ENCODE measurements at regions not wholly inside any gene's neighbourhood (a gene's known extent, or its start where the extent isn't known, plus 50 kb on each side); places are given as distances from the start of the nearest gene placed in this dataset.

DNA sequence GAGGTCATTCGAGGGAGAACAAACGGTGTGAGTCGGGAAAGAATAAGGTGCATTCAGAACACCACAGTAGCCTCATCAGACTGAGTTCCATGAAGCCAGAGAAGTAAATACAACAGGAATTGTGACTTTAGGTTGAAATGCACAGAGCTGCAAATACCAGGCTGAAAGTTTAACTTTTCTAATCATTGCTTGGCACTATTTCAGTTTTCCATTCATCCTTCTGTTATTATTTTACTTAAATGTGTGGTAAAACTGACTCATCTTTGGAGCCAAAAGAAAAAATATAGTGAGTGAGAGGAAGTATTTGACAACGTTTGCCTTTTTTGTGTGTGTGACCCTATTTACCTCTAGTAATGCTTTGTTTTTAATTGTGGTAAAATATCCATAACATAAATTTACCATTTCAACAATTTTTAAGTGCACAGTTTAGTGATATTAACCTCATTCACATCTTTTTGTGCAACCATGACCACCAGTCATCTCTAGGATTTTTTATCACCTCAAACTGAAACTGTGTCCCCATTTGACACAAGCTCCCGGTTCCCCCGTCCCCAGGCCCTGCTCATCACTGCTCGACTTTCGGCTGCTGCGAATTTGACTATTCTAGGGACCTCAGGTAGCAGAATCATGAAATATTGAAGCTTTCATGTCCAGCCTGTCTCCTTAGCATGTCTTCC is 166.8 kb downstream of the HSD17B3 start:
- DNase-seq (ENCODE audit: low read depth in 4 of 4, low spot score in 3 of 4): no peak

DNA sequence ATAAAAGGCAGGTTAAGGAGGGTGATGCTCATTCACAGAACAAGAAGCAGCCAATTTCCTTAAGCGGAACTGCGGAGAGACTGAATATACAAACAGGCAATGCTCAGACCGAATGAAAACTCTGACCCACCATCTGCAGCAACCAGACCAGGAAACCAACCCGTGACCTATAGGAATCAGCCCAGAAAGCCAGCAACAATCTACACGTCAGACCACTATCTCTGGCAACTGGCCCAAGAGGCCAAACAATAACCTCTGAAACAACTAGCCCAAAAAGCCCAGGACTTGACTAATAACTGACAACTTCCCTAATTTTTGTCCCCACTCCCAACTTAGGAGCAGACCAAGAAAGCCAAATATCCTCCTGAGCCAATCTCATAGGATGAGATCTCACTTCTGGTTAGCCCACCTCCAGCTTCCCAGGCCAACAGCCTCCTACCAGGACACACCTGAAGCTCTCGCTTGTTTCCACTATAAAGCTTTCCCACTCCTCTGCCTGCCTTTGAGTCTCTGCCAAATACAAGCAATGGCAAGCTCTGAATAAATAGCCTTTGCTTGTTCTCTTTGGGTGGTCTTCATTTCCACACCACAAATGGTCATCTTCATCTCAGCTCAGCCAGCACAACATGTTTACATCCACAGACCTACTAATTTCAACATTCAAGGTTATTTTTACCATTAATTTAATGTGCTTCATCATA is 168.5 kb downstream of the HSD17B3 start:
- DNase-seq (ENCODE audit: low read depth in 4 of 4, low spot score in 3 of 4): no peak

DNA sequence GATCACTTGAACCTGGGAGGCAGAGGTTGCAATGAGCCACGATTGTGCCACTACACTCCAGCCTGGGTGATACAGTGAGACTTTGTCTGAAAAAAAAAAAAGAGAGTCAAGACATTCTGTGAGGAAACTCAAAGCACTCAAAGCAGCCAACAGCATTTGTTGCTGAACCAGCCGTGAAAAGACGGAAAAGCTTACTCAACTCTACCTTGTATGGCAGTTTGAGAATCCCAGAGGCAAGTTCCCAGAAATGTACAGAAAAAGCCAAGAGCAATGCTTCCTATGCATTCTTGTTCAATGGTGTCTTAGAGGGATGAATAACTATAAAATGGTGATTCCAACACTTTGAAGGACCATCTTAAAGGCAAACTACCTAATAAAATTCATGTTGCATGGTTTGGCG is 170.2 kb downstream of the HSD17B3 start:
- DNase-seq (ENCODE audit: low read depth in 4 of 4, low spot score in 3 of 4): no peak

DNA sequence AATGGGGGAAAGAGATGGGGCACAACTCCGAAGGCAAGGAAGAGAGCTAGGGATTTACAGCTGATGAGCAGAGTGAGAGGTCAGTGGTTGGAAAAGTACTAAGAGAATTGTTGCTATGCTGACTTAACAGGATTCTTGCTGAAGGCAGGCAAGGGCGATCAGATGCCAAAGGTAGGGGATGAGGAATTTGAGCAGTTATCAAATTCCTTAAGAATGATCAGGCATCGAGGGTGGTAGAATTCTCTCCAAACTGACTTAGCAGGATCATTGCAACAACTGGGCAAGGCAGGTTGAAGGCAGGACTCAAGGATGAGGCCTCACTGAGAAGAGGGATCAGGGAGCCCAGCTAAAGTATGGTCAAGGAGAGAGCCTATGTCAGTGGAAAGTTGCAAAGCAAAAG is 171.0 kb downstream of the HSD17B3 start:
- no peak for DNase-seq (ENCODE audit: low read depth in 4 of 4, low spot score in 3 of 4)

DNA sequence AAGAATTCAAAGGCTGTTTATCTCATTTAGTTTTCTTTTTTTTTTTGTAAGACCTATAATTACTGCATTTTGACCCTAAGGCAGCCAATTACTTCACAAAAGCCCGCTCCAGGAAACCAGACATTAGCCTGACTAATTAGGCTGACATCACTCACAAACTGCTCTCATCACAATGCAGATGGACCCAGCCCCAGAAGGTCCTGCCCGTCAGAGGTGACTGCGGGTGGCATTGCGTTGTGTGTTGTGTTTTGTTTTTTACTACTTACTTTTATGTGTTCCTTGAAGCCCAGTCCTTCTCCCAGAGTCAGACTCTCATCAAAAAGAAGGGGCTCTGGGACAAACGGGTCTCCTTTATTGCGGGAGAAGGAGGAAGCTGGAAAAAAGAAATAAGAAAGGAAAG is 172.2 kb downstream of the HSD17B3 start:
- no peak for DNase-seq (ENCODE audit: low read depth in 4 of 4, low spot score in 3 of 4)

DNA sequence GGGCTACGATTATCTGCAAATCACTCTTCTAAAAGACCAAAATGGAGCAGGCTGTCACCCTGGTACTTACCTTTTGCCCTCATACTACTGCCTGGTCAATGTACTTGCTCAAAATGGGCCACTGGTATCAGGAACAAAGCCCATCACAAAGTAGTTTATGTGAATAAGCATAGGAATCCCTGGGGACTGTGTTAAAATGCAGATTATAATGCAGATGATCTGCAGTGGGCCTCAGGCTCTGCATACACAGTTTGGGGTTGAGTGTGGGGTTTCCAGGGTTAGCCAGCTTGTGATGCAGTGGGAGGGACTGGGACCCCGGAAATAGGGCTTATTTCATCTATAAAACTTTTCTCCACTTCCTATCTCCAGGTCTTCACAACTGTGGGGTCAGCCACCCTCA is 173.1 kb downstream of the HSD17B3 start:
- DNase-seq (ENCODE audit: low read depth in 4 of 4, low spot score in 3 of 4): no peak

DNA sequence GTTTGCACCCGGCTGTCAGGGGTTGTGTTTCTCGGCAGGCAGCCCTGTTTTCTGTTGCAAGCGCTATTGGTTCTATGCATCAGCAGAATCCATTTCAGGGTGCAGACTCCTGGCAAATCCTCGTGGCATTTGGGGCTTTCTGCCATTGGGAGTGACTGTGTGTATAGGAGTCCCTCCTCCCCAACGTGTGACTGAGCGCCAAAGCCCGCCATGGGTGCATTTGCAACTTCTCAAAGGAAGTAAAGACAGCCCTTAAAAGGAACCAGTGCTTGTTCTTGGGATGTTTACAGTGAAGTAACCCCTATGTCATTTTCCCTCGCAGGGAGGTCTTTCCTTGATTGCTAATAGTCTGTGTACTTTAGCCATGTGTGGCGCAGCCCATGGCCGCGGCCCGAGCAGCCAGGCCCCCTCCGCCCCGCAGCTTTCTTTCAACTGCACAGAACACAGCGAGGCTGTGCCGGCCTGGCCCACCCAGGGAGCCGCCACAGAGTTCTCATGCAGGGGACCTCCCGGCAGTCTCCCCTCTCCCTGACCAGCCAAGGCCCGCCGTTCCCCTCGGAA is 175.6 kb downstream of the HSD17B3 start:
- DNase-seq (ENCODE audit: low read depth in 4 of 4, low spot score in 3 of 4): no peak

DNA sequence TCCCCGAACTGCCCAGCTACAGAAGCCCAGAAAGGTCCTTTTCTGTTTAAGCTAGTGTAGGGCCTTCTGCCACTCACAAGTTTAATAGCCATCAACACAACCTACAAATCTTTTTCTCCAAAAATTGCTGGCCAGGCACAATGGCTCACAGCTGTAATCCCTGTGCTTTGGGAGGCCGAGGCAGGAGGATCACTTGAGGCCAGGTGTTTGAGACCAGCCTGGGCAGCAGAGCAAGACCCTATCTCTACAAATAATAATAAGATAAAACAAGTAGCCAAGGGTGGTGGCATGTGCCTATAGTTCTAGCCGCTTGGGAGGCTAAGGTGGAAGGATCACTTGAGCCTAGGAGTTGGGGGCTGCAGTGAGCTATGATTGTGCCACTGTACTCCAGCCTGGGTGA is 176.4 kb downstream of the HSD17B3 start:
- DNase-seq (ENCODE audit: low read depth in 4 of 4, low spot score in 3 of 4): no peak

DNA sequence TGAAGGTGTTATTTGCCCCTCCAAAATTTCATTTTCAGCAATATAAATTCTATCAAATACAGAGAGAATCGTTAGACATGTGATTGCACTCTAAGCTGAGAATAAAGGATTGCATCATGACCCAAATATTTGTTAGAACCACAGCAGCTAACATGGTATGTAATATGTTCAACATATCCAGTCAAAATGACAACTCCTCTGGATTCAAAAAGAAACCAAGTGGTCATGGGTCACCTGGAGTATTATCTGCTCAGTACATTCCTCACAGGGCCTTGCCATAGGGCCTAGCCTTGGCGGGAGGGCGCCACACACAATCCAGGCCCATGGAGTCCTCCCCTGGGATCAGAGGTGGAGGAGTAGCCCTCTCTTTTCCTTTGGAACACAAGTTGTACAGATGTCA is 179.2 kb downstream of the HSD17B3 start:
- DNase-seq (ENCODE audit: low read depth in 4 of 4, low spot score in 3 of 4): no peak

DNA sequence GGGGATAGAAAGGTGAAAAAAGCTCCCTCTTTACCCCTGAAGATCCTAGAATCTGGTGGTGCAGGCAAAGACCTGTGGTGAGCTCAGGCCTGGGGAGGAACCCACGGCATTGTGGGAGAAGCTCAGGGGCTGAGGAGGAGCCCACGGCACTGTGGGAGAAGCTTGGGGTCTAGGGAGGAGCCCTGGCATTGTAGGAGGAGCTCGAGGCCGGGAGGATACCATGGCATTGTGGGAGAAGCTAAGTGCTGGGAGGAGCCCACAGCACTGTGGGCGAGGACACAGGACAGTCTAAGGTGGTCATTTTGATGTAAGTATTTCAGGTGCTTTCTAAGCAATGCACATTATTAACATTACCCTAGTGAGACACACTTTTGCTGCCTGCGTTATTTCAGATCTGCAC is 179.7 kb downstream of the HSD17B3 start:
- no peak for DNase-seq (ENCODE audit: low read depth in 4 of 4, low spot score in 3 of 4)

DNA sequence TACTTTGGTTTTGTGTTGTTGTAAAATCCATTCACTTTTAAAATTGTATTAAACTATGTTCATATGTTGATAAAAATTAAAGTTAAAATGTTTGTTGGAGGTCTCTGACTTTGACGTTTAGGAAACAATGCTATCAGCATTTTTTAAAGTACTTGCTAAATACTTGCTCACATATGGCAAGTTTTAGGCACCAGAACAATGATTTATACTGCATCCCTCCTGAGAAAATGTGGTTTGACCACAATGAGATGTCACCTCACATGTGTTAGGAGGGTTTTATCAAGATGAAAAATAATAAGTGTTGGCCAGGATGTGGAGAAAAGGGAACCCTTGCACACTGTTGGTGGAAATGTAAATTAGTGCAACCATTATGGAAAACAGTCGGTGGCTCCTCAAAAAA is 180.8 kb downstream of the HSD17B3 start:
- no peak for DNase-seq (ENCODE audit: low read depth in 4 of 4, low spot score in 3 of 4)

DNA sequence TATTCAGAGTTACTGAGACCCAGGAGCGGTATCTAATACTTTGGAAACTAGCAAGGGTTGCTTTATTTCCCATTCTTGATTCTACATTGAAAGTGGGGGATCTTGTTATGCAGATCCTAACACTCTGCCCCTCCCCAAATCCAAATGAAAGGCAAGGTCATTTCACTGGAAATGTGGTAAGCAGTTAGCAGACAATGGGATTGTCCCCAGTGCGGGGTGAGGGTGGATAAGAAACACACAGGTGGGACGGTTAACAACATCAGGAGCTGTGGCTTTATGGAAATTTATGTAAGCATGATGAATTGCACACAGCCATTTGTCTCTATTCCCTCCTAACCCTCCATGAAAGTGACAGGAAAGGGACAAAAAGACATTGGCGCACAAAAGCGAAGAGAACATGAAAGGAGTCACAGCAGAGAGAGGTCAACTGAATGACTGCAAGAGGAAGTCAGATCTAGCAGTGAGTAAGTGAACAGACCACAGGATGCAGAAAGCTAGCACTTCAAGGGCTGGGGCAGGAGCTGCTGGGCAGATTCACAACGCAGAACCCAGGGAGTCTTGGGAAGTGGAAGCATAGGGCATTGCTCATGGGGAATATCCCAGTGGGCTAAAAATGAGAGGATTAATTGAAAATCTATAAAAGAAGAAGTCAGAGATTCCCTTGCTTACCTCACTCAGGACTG is 184.4 kb downstream of the HSD17B3 start:
- DNase-seq (ENCODE audit: low read depth in 4 of 4, low spot score in 3 of 4): no peak

DNA sequence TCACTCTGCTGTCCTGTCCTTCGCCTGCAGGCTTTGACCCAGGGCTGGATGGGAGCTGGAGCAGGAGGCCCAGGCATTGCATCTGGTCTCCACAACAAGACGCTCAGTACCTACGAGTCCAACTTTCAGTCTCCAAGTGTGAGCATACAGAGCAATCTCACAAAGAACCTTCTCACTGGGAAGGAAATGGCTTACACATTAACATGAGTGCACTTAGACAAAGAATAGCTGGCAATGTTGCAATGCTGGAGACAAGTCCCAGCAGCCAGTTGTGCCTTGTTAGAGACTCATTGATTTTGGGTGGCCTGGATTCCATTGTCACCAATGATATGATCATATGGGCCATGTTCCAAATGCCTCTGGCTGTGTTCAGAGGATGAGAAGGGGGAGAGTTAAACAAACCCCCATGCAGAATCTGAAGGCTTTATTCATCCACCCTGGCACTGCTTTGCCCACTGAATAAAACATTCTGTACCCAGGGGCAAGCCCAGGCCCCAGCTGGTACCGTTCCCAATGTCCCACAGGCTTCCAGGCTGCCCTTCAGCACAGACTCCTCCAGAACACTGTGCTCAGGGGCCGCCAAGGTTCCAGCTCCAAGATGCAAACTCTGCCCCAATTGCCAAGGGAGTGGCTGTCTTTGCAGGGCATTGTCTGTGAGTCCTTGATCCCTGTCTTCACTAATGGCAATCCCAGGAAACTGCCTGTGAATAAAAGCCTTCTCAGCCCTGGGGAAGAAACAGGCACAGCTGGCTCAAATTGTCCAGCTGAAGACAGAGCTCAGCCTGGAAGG is 185.5 kb downstream of the HSD17B3 start:
- no peak for DNase-seq (ENCODE audit: low read depth in 4 of 4, low spot score in 3 of 4)

DNA sequence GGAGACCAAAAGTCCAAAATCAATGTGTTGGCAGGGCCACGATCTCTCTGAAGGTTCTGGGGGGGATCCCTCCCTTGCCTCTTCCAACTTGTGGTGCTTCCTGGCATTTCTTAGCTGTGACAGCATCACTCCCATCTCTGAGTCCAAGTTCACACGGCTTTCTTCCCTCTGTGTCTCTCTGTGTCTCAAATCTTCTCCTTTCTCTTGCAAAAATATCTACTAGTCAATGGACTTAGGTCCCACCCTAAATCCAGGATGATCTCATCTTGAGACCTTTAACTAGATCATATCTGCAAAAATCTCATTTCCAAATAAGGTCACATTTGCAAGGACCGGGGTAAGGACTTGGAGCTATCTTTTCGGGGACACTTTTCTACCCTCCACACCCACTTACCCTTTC is 186.1 kb downstream of the HSD17B3 start:
- no peak for DNase-seq (ENCODE audit: low read depth in 4 of 4, low spot score in 3 of 4)

DNA sequence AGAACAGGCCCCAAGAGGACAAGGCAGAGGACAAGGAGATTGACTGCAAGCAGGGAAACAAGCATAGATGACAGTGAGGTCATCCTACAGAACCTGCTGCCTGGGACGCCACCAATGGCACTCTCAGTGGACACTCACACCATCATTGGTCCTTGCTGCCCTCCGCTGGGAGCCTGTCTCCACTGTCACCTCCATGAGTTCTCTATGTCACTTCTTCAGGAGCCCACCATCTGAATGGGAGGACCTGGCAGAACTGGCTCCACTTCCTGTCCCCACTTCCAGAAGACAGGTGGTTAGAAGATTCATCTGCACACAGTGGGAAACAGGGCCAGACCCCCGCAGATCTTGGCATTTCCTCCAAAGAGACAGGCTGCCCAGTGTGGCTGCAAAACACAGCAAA is 188.9 kb downstream of the HSD17B3 start:
- no peak for DNase-seq (ENCODE audit: low read depth in 4 of 4, low spot score in 3 of 4)

DNA sequence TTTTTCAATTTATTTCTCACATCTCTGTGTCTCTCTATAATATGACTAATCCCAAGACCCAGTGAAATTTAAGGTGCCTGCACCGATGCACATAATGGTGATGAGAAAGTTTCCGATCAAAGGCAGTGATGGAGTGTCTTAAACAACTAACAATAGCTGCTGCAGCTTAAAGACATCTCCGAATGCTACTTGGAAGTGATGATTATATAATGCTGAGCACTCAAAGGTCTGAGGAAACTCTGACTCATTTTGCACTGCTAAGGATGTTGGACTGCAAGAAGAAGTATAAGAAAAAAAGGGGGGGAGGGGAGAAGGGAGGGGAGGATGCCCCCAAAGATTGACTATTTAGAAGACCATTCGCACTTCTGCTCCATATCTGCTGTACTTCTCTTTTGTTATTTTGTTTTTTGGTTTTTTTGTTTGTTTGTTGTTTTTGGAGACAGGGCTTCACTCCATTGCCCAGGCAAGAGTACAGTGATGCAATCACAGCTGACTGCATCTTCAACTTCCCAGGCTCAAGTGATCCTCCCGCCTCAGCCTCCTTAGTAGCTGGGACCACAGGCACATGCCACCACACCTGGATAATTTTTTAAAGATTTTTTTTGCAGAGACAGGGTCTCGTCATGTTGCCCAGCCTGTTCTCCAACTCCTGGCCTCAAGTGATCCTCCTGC is 192.2 kb downstream of the HSD17B3 start:
- DNase-seq (ENCODE audit: low read depth in 4 of 4, low spot score in 3 of 4): no peak

DNA sequence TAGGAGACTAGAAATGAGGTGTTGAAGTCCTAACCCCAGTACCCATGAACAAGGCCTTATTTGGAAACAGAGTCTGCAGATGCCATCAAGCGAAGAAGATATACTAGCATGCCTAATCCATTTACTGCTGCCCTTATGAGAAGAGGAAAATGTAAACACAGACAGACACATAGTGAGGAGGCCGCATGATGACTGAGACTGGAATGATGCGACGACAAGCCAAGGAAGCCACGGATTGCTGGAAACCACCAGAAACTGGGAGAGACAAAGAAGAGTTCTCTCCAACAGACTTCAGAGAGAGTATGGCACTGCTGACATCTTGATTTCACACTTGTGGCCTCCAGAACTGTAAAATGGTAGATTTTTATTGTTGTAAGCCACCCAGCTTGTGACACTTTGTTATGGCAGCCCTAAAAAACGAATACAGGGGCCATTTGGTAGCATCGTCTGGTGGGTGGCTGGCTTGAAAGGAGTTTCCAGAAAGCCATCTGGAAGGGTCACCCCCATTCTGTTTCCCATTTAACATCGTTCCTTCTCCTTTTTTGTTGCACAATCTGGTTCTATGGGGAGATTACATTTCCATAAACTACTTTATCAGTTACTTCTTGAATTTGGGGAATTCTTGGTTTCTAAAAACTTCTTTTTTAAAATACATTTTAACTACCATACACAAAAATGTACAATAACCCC is 193.1 kb downstream of the HSD17B3 start:
- DNase-seq (ENCODE audit: low read depth in 4 of 4, low spot score in 3 of 4): no peak

DNA sequence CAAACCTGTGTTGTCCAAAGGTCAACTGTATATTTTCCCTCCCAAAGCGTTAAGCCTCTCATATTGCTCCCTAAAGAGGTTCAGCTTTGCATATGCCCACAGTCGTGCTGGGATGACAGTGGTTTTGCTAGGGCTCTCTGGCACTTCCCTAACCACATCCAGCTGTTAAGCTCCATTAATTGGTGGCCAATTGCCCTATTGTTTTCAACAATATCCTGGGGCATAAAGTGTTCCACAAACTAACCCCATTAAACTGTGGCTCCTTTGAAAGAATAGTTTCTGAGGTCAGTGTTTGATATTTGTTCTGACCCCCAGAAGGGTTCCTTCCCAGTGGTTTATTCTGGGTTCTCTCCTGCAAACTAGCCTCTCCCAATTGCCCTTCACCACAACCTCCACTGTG is 194.5 kb downstream of the HSD17B3 start:
- no peak for DNase-seq (ENCODE audit: low read depth in 4 of 4, low spot score in 3 of 4)

DNA sequence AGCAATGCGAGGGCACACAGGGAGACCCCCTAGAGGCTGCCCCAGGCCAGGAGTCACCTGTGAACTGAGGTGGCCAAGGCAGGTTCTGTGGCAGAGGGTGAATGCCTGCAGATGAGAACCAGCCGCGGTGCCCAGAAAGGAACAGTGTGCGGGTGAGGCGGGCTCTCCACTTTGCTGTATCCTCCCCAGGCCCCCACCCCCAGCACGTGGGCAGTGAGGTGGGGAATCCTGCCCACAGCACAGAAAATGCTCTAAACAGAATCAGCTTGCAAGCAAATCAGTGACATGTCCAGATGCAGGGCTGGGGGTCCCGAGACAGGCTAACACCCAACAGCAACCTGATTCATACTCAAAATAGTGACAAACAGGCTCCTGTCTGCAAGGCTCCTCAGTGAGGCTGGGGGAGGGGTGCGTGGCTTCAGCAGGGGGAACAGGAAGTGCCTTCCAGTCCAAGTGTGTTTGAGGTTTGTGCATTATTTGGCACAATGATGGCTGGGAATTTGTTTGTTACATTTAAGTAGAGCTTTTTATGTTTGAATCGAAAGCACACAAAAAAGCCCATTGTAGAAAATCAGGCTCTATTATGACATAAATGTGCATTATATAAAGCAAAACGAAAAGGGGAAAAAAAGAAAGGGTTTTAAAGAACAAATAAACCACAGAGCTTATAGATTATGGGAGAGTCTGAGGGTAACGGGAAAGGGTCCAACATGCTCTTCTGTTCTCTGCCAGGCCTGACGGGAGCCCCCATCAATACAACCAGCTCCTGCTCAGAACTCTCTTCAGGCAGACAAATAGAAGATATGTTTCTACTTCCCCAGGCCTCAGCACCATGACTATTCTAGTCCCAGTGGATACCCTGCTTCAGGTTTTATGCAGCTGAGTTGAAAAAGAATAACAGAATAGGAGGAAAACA is 201.3 kb downstream of the HSD17B3 start:
- no peak for DNase-seq (ENCODE audit: low read depth in 4 of 4, low spot score in 3 of 4)

All from left renal pelvis (tissue), 4 donors.